ENCODE measurements at regions not wholly inside any gene's neighbourhood (a gene's known extent, or its start where the extent isn't known, plus 50 kb on each side); places are given as distances from the start of the nearest gene placed in this dataset.

GRCh38 chr3:71890356-71890931, 105.5 kb upstream of the PROK2 start:
- no peak for TF ChIP-seq CTCF (IDR thresholded peaks at IDR 0.05; ENCODE audit: insufficient read depth, low read depth, low read length)
- TF ChIP-seq EZH2 (IDR thresholded peaks at IDR 0.05; ENCODE audit: insufficient read depth, low read length), result no peak

Measured in astrocyte (in vitro differentiated cells and primary cell).